ENCODE measurements at regions not wholly inside any gene's neighbourhood (a gene's known extent, or its start where the extent isn't known, plus 50 kb on each side); places are given as distances from the start of the nearest gene placed in this dataset.

DNA sequence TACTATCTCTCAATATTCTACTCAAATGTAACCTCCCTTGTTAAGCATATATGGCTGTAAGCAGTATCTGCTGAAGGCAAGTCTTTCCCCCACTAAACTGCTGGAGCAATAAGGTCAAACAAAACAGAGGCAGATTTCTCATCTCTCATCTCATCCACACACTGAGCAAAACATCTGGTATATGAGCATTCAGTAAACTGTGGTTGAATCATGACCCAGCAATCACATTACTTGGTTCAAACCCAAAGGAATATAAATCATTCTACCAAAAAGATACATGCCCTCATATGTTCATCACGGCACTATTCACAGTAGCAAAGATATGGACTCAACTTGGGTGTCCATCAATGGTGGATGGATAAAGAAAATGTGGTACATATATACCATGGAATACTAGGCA, 344.4 kb downstream of the SUCLA2 start:
- TF ChIP-seq EZH2 (IDR thresholded peaks at IDR 0.05; ENCODE audit: insufficient read depth, poor library complexity, severe bottlenecking) (no peak), EZH2phosphoT487 (IDR thresholded peaks at IDR 0.05; ENCODE audit: insufficient read depth, low read depth) (no peak)
- no peak for DNase-seq
- WGBS, 2 experiments (ENCODE audit: low coverage in 1 of 2, low lambda C conversion rate in 2 of 2, missing lambda C conversion rate in 2 of 2), result 58 to 63% methylated on average over 1 of the region's 1 CpG
- Histone ChIP-seq H3K4me2 (ENCODE audit: unreplicated experiment) (no peak overlapping the region), H3K27me3 (replicated peaks; ENCODE audit: insufficient read depth) (no peaks in the 10 kb centered on the region), H3K36me3 (ENCODE audit: low read depth) (no peaks in the 10 kb centered on the region), H3F3A (ENCODE audit: insufficient read depth) (peaks cover 8% of the 10 kb centered on the region; the same call in 1 of the 2 replicates), H3K9me2 (ENCODE audit: insufficient read depth) (no peaks in the 10 kb centered on the region), H3K4me3 (no peak overlapping the region), H3K79me2 (ENCODE audit: insufficient read depth) (no peaks in the 10 kb centered on the region), H4K20me1 (ENCODE audit: insufficient read depth) (no peaks in the 10 kb centered on the region), H3K9me3 (ENCODE audit: low read depth) (peaks cover 3% of the 10 kb centered on the region), H3K4me1 (ENCODE audit: insufficient read depth) (peaks cover 12% of the 10 kb centered on the region), H3K27ac (no peak overlapping the region), H3K9ac (no peak overlapping the region), H2AFZ (no peak overlapping the region)
- in situ Hi-C loops (cut with MboI), result no loop called here

DNA sequence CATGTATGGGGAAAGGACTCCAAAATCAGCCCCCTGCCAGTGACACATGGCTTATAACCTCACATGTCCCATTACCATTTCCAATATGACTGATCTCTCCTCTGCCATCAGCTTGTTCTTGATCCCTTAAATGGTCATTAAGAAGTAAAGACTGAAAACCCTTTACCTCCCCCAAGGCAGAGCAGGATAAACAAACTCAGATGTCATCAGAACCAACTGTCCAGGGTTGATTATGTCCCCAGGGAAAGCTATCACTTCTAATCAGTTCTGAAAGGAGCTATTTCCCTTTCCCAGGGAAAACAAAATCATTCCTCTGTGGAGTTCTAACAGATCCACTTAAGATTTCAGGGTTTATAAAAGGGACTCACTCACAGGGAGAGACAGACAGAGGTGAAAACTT, 350.9 kb downstream of the SUCLA2 start:
- H3K27me3 ChIP-seq (replicated peaks; ENCODE audit: insufficient read depth), result no peaks in the 10 kb centered on the region
- H3K9ac ChIP-seq, result no peak overlapping the region
- no peak for DNase-seq
- H3K9me3 ChIP-seq (ENCODE audit: low read depth), result no peaks in the 10 kb centered on the region
- H3K4me2 ChIP-seq (ENCODE audit: unreplicated experiment), result no peak overlapping the region
- H3F3A ChIP-seq (ENCODE audit: insufficient read depth), result no peaks in the 10 kb centered on the region
- H2AFZ ChIP-seq, result no peak overlapping the region
- no peaks in the 10 kb centered on the region for H3K36me3 ChIP-seq (ENCODE audit: low read depth)
- H3K9me2 ChIP-seq (ENCODE audit: insufficient read depth), result peaks cover 4% of the 10 kb centered on the region; the same call in 1 of the 2 replicates
- no peaks in the 10 kb centered on the region for H4K20me1 ChIP-seq (ENCODE audit: insufficient read depth)
- in situ Hi-C loops (cut with MboI), result no loop called here
- H3K79me2 ChIP-seq (ENCODE audit: insufficient read depth), result no peaks in the 10 kb centered on the region
- TF ChIP-seq EZH2phosphoT487 (IDR thresholded peaks at IDR 0.05; ENCODE audit: insufficient read depth, low read depth) (no peak), EZH2 (IDR thresholded peaks at IDR 0.05; ENCODE audit: insufficient read depth, poor library complexity, severe bottlenecking) (no peak)
- no peak overlapping the region for H3K27ac ChIP-seq
- H3K4me3 ChIP-seq, result no peak overlapping the region
- H3K4me1 ChIP-seq (ENCODE audit: insufficient read depth), result no peaks in the 10 kb centered on the region

DNA sequence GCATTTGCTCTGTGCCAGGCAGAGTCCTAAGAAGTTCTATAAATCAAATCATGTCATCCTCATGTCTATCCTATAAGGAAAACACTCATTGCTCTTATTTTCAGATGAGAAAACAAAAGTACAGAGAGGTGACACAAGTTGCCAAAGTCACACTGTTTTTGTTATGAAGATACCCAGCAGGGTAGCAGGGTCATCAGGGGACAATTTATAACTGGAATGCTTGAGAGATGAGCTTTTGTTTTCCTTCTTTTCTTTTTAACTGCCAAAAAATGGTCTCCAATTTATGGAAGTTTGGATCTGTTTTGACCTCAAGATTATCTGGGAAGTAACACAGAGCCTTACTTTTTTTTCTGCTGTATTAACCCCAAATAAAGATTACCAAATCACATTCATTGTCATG, 354.1 kb downstream of the SUCLA2 start:
- H3K27ac ChIP-seq, result no peak overlapping the region
- no peaks in the 10 kb centered on the region for H3K36me3 ChIP-seq (ENCODE audit: low read depth)
- H3K4me1 ChIP-seq (ENCODE audit: insufficient read depth), result no peaks in the 10 kb centered on the region
- in situ Hi-C loops (cut with MboI), result no loop called here
- no peak overlapping the region for H2AFZ ChIP-seq
- no peak overlapping the region for H3K4me3 ChIP-seq
- H3K27me3 ChIP-seq (replicated peaks; ENCODE audit: insufficient read depth), result no peaks in the 10 kb centered on the region
- H3K9me3 ChIP-seq (ENCODE audit: low read depth), result no peaks in the 10 kb centered on the region
- no peaks in the 10 kb centered on the region for H4K20me1 ChIP-seq (ENCODE audit: insufficient read depth)
- peaks cover 4% of the 10 kb centered on the region; the same call in 1 of the 2 replicates for H3K9me2 ChIP-seq (ENCODE audit: insufficient read depth)
- no peak overlapping the region for H3K4me2 ChIP-seq (ENCODE audit: unreplicated experiment)
- no peaks in the 10 kb centered on the region for H3F3A ChIP-seq (ENCODE audit: insufficient read depth)
- TF ChIP-seq EZH2 (IDR thresholded peaks at IDR 0.05; ENCODE audit: insufficient read depth, poor library complexity, severe bottlenecking) (no peak), EZH2phosphoT487 (IDR thresholded peaks at IDR 0.05; ENCODE audit: insufficient read depth, low read depth) (no peak)
- no peak overlapping the region for H3K9ac ChIP-seq
- no peaks in the 10 kb centered on the region for H3K79me2 ChIP-seq (ENCODE audit: insufficient read depth)
- no peak for DNase-seq

DNA sequence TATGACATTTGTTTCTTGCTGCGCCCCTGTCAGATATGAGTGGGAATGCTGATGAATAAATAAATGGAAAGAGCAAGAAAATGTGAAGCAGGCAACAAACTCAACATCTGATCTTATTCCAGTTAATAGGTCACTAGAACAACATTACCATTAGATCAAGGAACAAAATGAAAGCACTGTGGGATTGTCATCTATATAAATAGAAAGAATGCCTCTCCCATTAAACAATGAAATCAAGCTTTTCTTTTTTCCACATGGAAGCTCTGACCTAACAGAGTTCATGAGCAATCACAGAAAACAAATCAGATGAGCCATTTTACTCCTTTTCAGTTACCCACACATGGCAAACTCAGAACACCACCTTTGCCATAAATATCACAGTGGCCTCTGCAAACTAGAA, 354.8 kb downstream of the SUCLA2 start:
- no peaks in the 10 kb centered on the region for H3K9me3 ChIP-seq (ENCODE audit: low read depth)
- no peak for TF ChIP-seq EZH2 (IDR thresholded peaks at IDR 0.05; ENCODE audit: insufficient read depth, poor library complexity, severe bottlenecking)
- no peak for TF ChIP-seq EZH2phosphoT487 (IDR thresholded peaks at IDR 0.05; ENCODE audit: insufficient read depth, low read depth)
- DNase-seq, result no peak
- in situ Hi-C loops (cut with MboI), result no loop called here
- H3K4me1 ChIP-seq (ENCODE audit: insufficient read depth), result no peaks in the 10 kb centered on the region
- no peak overlapping the region for H3K9ac ChIP-seq
- H3K4me2 ChIP-seq (ENCODE audit: unreplicated experiment), result no peak overlapping the region
- H2AFZ ChIP-seq, result no peak overlapping the region
- no peak overlapping the region for H3K4me3 ChIP-seq
- H3K27ac ChIP-seq, result no peak overlapping the region
- no peaks in the 10 kb centered on the region for H3F3A ChIP-seq (ENCODE audit: insufficient read depth)
- H3K36me3 ChIP-seq (ENCODE audit: low read depth), result no peaks in the 10 kb centered on the region
- no peaks in the 10 kb centered on the region for H4K20me1 ChIP-seq (ENCODE audit: insufficient read depth)
- no peaks in the 10 kb centered on the region for H3K79me2 ChIP-seq (ENCODE audit: insufficient read depth)
- 69 to 85% methylated on average over 1 of the region's 1 CpG for WGBS, 2 experiments (ENCODE audit: low coverage in 1 of 2, low lambda C conversion rate in 2 of 2, missing lambda C conversion rate in 2 of 2)
- no peaks in the 10 kb centered on the region for H3K27me3 ChIP-seq (replicated peaks; ENCODE audit: insufficient read depth)
- H3K9me2 ChIP-seq (ENCODE audit: insufficient read depth), result peaks cover 4% of the 10 kb centered on the region; the same call in 1 of the 2 replicates

DNA sequence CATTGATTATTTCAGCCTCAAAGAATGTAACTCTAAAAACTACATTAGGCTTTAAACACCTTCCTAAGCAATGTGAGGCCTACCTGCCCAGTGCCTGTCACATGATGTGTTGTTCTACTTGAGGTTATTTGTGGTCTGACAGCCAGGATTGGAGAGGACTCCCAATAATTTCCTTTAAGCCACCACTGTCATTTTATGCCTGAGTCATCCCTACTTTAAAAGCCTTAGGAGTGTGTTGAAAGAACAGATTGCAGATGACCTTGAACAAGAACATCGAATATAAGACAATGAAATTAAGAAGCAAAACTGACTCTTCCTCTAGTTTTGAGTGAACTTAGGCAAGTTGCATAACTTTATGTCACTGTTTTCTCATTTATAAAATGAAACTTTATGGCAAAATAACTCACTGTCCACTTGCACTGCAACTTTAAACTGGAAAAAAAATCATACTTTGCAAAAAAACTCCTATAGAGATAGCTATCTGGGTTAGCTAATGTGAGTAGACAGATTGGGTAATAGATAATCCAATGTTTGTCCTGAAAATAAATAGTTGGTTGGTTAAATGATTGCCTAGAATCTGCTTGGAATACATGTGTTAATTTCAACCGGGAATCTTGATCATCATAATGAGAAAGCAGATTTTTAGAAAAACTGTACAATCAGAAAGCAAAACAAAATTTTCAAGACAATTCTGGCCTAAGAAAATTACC, 361.2 kb downstream of the SUCLA2 start:
- no peak overlapping the region for H2AFZ ChIP-seq
- no peaks in the 10 kb centered on the region for H3K9me3 ChIP-seq (ENCODE audit: low read depth)
- no peaks in the 10 kb centered on the region for H3K36me3 ChIP-seq (ENCODE audit: low read depth)
- no peak overlapping the region for H3K9ac ChIP-seq
- H3F3A ChIP-seq (ENCODE audit: insufficient read depth), result no peaks in the 10 kb centered on the region
- no peaks in the 10 kb centered on the region for H3K79me2 ChIP-seq (ENCODE audit: insufficient read depth)
- in situ Hi-C loops (cut with MboI), result no loop called here
- no peak for TF ChIP-seq EZH2 (IDR thresholded peaks at IDR 0.05; ENCODE audit: insufficient read depth, poor library complexity, severe bottlenecking)
- TF ChIP-seq EZH2phosphoT487 (IDR thresholded peaks at IDR 0.05; ENCODE audit: insufficient read depth, low read depth), result no peak
- H3K9me2 ChIP-seq (ENCODE audit: insufficient read depth), result no peaks in the 10 kb centered on the region
- no peaks in the 10 kb centered on the region for H3K27me3 ChIP-seq (replicated peaks; ENCODE audit: insufficient read depth)
- no peaks in the 10 kb centered on the region for H4K20me1 ChIP-seq (ENCODE audit: insufficient read depth)
- 0 out of 2 replicates have a peak, but pooled peaks cover 3% of the 10 kb centered on the region for H3K4me1 ChIP-seq (ENCODE audit: insufficient read depth)
- peak; percentile 24 for DNase-seq
- H3K27ac ChIP-seq, result no peak overlapping the region
- no peak overlapping the region for H3K4me3 ChIP-seq
- no peak overlapping the region for H3K4me2 ChIP-seq (ENCODE audit: unreplicated experiment)
- WGBS, 2 experiments (ENCODE audit: low coverage in 1 of 2, low lambda C conversion rate in 2 of 2, missing lambda C conversion rate in 2 of 2), result 13 to 22% methylated on average over 2 of the region's 2 CpGs
